Caco-2 (cell line): ENCODE measurements at regions not wholly inside any gene's neighbourhood (a gene's known extent, or its start where the extent isn't known, plus 50 kb on each side); places are given as distances from the start of the nearest gene placed in this dataset.

ENCODE experiments used
- BruUV-seq: library from RNA; stranded (reverse); fragments of 400-500 nt; replicated peaks from 2 replicates; lab custom pipeline; 2021; lab: Mats Ljungman, UMichigan
- CTCF ChIA-PET: fragments of 300-600 bp; sonication (Branson Sonifier 250); formaldehyde crosslinking; loops from one replicate; lab custom pipeline; 2022; ENCODE audit warnings: antibody characterized with exemption; lab: Charles Lee
- POLR2A ChIA-PET: fragments of 300-600 bp; sonication (Branson Sonifier 250); formaldehyde crosslinking; loops from one replicate; lab custom pipeline; 2022; ENCODE audit warnings: antibody characterized with exemption; lab: Charles Lee
- DNase-seq, 2 experiments: peaks; one replicate each; pipeline versions ENCODE4 v3.0.0 to v3.0.0-alpha.2; 2020 to 2022
- H3K27me3 ChIP-seq: replicated peaks from 2 replicates; pipeline ENCODE4 v1.6.0; 2011; ENCODE audit warnings: low read length; ENCODE audit not compliant: control insufficient read depth, insufficient read depth
- H3K36me3 ChIP-seq: 2 replicates; pipeline ENCODE4 v1.5.1; 2011; ENCODE audit warnings: low read length; ENCODE audit not compliant: control insufficient read depth, insufficient read depth
- H3K4me1 ChIP-seq: fragments of 250-450 bp; sonication (Bioruptor Pico); 2 replicates; pipeline ENCODE4 v1.5.1; 2020; ENCODE audit warnings: mild to moderate bottlenecking
- H3K4me3 ChIP-seq: 2 replicates; pipeline ENCODE4 v1.5.1; 2011; ENCODE audit warnings: low read depth, mild to moderate bottlenecking, control low read depth, low read length
- H3K9me3 ChIP-seq: fragments of 250-450 bp; sonication (Bioruptor Pico); 2 replicates; pipeline ENCODE4 v1.5.1; 2020; ENCODE audit warnings: mild to moderate bottlenecking, moderate library complexity
- H3K27ac Mint-ChIP-seq: one replicate; pipeline ENCODE4 v1.8.0; 2022; ENCODE audit warnings: mixed read lengths; ENCODE audit not compliant: unreplicated experiment
- H3K27me3 Mint-ChIP-seq: one replicate; pipeline ENCODE4 v1.8.0; 2022; ENCODE audit warnings: mixed read lengths; ENCODE audit not compliant: insufficient read depth, unreplicated experiment
- H3K36me3 Mint-ChIP-seq: one replicate; pipeline ENCODE4 v1.8.0; 2022; ENCODE audit warnings: mild to moderate bottlenecking, mixed read lengths; ENCODE audit not compliant: insufficient read depth, unreplicated experiment
- H3K4me1 Mint-ChIP-seq: one replicate; pipeline ENCODE4 v1.8.0; 2022; ENCODE audit warnings: low read depth, mixed read lengths; ENCODE audit not compliant: unreplicated experiment
- H3K4me3 Mint-ChIP-seq: one replicate; pipeline ENCODE4 v1.8.0; 2022; ENCODE audit warnings: mild to moderate bottlenecking, moderate library complexity, mixed read lengths; ENCODE audit not compliant: unreplicated experiment
- H3K9me3 Mint-ChIP-seq: one replicate; pipeline ENCODE4 v1.8.0; 2022; ENCODE audit warnings: mixed read lengths; ENCODE audit not compliant: unreplicated experiment
- intact Hi-C: fragments of 100-400 bp; cut with micrococcal nuclease; formaldehyde crosslinking; loops from one replicate; pipeline ENCODE4 v1.10.0; 2022; ENCODE audit not compliant: unreplicated experiment
- TF ChIP-seq, protein P1 (sequence below), 2 experiments: fragments of 200-600 bp in 1 of 2; IDR thresholded peaks; 1 replicate in 1 of 2; 2 replicates in 1 of 2; pipeline versions ENCODE4 v1.5.1 to v1.8.0; 2011 to 2022; ENCODE audit warnings: antibody characterized with exemption in 1 of 2, control low read depth in 1 of 2, inconsistent platforms in 1 of 2, low read depth in 1 of 2, low read length in 1 of 2, mild to moderate bottlenecking in 1 of 2, moderate library complexity in 1 of 2; ENCODE audit not compliant: insufficient read depth in 1 of 2, severe bottlenecking in 1 of 2, unreplicated experiment in 1 of 2

DNA sequence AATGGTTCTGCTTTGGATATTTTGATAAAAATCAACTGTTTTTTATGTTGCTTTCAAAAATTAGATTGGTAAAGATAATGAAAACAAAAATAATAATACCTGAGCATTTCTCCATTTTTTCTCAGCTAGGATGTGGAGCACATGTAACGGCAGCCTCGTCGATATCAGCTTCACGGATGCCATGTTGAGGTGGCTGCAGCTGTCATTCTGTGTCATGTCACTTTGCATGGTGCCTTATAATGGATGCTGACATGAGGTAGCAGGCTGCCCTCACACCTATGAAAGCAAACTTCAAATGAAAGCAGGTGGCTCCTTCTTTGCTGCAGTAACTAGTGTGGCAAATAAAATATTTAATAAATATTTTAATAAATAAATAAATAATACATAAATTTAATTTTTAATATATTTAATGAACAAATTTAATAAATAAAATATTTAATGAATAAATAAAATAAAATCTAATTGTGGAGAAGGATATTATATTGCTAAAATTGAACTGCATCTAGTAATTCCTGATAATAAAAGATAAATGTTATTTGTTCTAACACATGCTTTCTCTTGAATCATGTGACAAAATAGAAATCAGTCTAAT is 955.7 kb upstream of the SLC10A2 start:
- Mint-ChIP-seq H3K36me3 (no peaks in the 10 kb centered on the region), H3K9me3 (no peaks in the 10 kb centered on the region), H3K27ac (no peak overlapping the region), H3K4me3 (no peak overlapping the region), H3K4me1 (no peaks in the 10 kb centered on the region), H3K27me3 (no peaks in the 10 kb centered on the region)
- Histone ChIP-seq H3K4me3 (no peak overlapping the region), H3K27me3 (no peaks in the 10 kb centered on the region), H3K4me1 (no peaks in the 10 kb centered on the region), H3K36me3 (no peaks in the 10 kb centered on the region), H3K9me3 (no peaks in the 10 kb centered on the region)
- intact Hi-C loops: no loop called here
- no TSS peak for BruUV-seq
- DNase-seq: no peak
- TF ChIP-seq, protein P1, sequence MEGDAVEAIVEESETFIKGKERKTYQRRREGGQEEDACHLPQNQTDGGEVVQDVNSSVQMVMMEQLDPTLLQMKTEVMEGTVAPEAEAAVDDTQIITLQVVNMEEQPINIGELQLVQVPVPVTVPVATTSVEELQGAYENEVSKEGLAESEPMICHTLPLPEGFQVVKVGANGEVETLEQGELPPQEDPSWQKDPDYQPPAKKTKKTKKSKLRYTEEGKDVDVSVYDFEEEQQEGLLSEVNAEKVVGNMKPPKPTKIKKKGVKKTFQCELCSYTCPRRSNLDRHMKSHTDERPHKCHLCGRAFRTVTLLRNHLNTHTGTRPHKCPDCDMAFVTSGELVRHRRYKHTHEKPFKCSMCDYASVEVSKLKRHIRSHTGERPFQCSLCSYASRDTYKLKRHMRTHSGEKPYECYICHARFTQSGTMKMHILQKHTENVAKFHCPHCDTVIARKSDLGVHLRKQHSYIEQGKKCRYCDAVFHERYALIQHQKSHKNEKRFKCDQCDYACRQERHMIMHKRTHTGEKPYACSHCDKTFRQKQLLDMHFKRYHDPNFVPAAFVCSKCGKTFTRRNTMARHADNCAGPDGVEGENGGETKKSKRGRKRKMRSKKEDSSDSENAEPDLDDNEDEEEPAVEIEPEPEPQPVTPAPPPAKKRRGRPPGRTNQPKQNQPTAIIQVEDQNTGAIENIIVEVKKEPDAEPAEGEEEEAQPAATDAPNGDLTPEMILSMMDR (IDR thresholded peaks at IDR 0.05; ENCODE audit: insufficient read depth in 1 of 2, low read depth in 1 of 2, low read length in 1 of 2, severe bottlenecking in 1 of 2, unreplicated experiment in 1 of 2): no peak
- POLR2A ChIA-PET: no interaction called here
- CTCF ChIA-PET: no interaction called here

- intact Hi-C loops: no loop called here
- no peaks in the 10 kb centered on the region for H3K9me3 Mint-ChIP-seq
- H3K27me3 Mint-ChIP-seq: no peaks in the 10 kb centered on the region
- CTCF ChIA-PET: no interaction called here
- H3K36me3 Mint-ChIP-seq: no peaks in the 10 kb centered on the region
- H3K4me1 Mint-ChIP-seq: no peaks in the 10 kb centered on the region
- TF ChIP-seq, protein P1 (IDR thresholded peaks at IDR 0.05; ENCODE audit: insufficient read depth in 1 of 2, low read depth in 1 of 2, low read length in 1 of 2, severe bottlenecking in 1 of 2, unreplicated experiment in 1 of 2): no peak
- H3K4me3 ChIP-seq: no peak overlapping the region
- H3K4me1 ChIP-seq: no peaks in the 10 kb centered on the region
- POLR2A ChIA-PET: no interaction called here
- no peaks in the 10 kb centered on the region for H3K27me3 ChIP-seq
- BruUV-seq: no TSS peak
- H3K9me3 ChIP-seq: no peaks in the 10 kb centered on the region
- no peak overlapping the region for H3K27ac Mint-ChIP-seq
- no peaks in the 10 kb centered on the region for H3K36me3 ChIP-seq
- DNase-seq: no peak
- H3K4me3 Mint-ChIP-seq: no peak overlapping the region
Observed at GRCh38 chr13:104017317-104017716, 951.1 kb upstream of the SLC10A2 start.

- Mint-ChIP-seq H3K27me3 (peaks cover 3% of the 10 kb centered on the region), H3K9me3 (no peaks in the 10 kb centered on the region), H3K4me1 (no peaks in the 10 kb centered on the region), H3K27ac (no peak overlapping the region), H3K4me3 (no peak overlapping the region), H3K36me3 (no peaks in the 10 kb centered on the region)
- Histone ChIP-seq H3K9me3 (no peaks in the 10 kb centered on the region), H3K4me1 (no peaks in the 10 kb centered on the region), H3K4me3 (no peak overlapping the region), H3K36me3 (no peaks in the 10 kb centered on the region), H3K27me3 (no peaks in the 10 kb centered on the region)
- no peak for DNase-seq
- no TSS peak for BruUV-seq
- ChIA-PET CTCF (no interaction called here), POLR2A (no interaction called here)
- TF ChIP-seq, protein P1 (IDR thresholded peaks at IDR 0.05; ENCODE audit: insufficient read depth in 1 of 2, low read depth in 1 of 2, low read length in 1 of 2, severe bottlenecking in 1 of 2, unreplicated experiment in 1 of 2): no peak
- intact Hi-C loops: no loop called here
Observed at GRCh38 chr13:104015646-104016396, 949.6 kb upstream of the SLC10A2 start.
